ENCODE measurements at regions not wholly inside any gene's neighbourhood (a gene's known extent, or its start where the extent isn't known, plus 50 kb on each side); places are given as distances from the start of the nearest gene placed in this dataset.

DNA sequence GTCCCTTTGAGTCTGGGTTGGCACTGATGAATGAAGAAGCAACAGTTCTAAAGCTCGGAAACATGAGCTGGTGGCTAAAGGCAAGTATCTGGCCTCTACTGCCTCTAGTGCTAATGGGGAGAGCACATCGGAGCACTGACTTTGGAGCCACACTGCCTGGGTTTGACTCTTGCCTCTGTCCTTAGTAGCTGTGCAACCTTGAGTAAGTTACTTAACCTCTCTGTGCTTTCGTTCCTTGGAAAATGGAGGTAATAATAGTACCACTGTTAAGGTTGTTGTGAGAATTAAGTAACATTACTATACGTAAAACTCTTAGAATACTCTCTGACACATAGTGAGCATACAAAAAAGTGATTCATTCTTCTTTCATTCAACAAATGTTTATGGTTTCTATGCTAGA, 211.2 kb downstream of the ATG4C start:
- TF ChIP-seq, protein P1, sequence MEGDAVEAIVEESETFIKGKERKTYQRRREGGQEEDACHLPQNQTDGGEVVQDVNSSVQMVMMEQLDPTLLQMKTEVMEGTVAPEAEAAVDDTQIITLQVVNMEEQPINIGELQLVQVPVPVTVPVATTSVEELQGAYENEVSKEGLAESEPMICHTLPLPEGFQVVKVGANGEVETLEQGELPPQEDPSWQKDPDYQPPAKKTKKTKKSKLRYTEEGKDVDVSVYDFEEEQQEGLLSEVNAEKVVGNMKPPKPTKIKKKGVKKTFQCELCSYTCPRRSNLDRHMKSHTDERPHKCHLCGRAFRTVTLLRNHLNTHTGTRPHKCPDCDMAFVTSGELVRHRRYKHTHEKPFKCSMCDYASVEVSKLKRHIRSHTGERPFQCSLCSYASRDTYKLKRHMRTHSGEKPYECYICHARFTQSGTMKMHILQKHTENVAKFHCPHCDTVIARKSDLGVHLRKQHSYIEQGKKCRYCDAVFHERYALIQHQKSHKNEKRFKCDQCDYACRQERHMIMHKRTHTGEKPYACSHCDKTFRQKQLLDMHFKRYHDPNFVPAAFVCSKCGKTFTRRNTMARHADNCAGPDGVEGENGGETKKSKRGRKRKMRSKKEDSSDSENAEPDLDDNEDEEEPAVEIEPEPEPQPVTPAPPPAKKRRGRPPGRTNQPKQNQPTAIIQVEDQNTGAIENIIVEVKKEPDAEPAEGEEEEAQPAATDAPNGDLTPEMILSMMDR (IDR thresholded peaks at IDR 0.05; ENCODE audit: poor library complexity, severe bottlenecking), result no peak
- TF ChIP-seq TAF1 (IDR thresholded peaks at IDR 0.05; ENCODE audit: low read depth) (no peak), EZH2 (IDR thresholded peaks at IDR 0.05; ENCODE audit: borderline replicate concordance, insufficient read depth, low read length, poor library complexity, severe bottlenecking) (no peak), RAD21 (conservative IDR thresholded peaks at IDR 0.05) (no peak), MXI1 (conservative IDR thresholded peaks at IDR 0.05; ENCODE audit: poor library complexity, severe bottlenecking) (no peak), EP300 (conservative IDR thresholded peaks at IDR 0.05; ENCODE audit: poor library complexity, severe bottlenecking) (no peak), POLR2AphosphoS5 (IDR thresholded peaks at IDR 0.05) (no peak), REST (IDR thresholded peaks at IDR 0.05; ENCODE audit: borderline replicate concordance) (no peak)

All from neural cell (in vitro differentiated cells).